ENCODE measurements at regions not wholly inside any gene's neighbourhood (a gene's known extent, or its start where the extent isn't known, plus 50 kb on each side); places are given as distances from the start of the nearest gene placed in this dataset.
"Not testable (repeated sequence)": the region's sequence is repeated elsewhere in the genome, so short reads cannot be mapped to it uniquely, and the experiment has no call there.

- H3K4me3 ChIP-seq, result no peak overlapping the region
- DNase-seq, result no peak
- intact Hi-C loops (cut with DNase I), result no loop called here
- no peaks in the 10 kb centered on the region for H3K36me3 ChIP-seq
- no peak overlapping the region for H3K27ac ChIP-seq
- no peaks in the 10 kb centered on the region for H3K27me3 ChIP-seq
- WGBS, 2 donors, result 8 to 45% methylated on average over 4 of the region's 4 CpGs
- H3K4me1 ChIP-seq, result no peaks in the 10 kb centered on the region
- peaks cover 0 to 2% (median 0%) of the 10 kb centered on the region in 4 donors for H3K9me3 ChIP-seq
- TF ChIP-seq CTCF (IDR thresholded peaks at IDR 0.05) (no peak), POLR2AphosphoS5 (IDR thresholded peaks at IDR 0.05) (no peak), POLR2A (IDR thresholded peaks at IDR 0.05) (no peak), EP300 (IDR thresholded peaks at IDR 0.05) (no peak)
Observed at GRCh38 chr21:19048098-19048672, 644.6 kb upstream of the TMPRSS15 start.

GRCh38 chr21:19049567-19049966 lies 646.0 kb upstream of the TMPRSS15 start:
- DNase-seq, result no peak
- Histone ChIP-seq H3K36me3 (no peaks in the 10 kb centered on the region), H3K27me3 (no peaks in the 10 kb centered on the region), H3K4me3 (no peak overlapping the region), H3K4me1 (no peaks in the 10 kb centered on the region), H3K9me3 (no peaks in the 10 kb centered on the region), H3K27ac (no peak overlapping the region)
- intact Hi-C loops (cut with DNase I), result no loop called here
- WGBS, 2 donors, result 34 to 55% methylated on average over 4 of the region's 4 CpGs
- no peak for TF ChIP-seq CTCF (IDR thresholded peaks at IDR 0.05)
- TF ChIP-seq EP300 (IDR thresholded peaks at IDR 0.05), result no peak
- TF ChIP-seq POLR2AphosphoS5 (IDR thresholded peaks at IDR 0.05), result no peak
- TF ChIP-seq POLR2A (IDR thresholded peaks at IDR 0.05), result no peak

GRCh38 chr21:19065164-19065563 lies 661.6 kb upstream of the TMPRSS15 start:
- no peaks in the 10 kb centered on the region for H3K9me3 ChIP-seq
- H3K27ac ChIP-seq, result no peak overlapping the region
- no peaks in the 10 kb centered on the region for H3K36me3 ChIP-seq
- H3K27me3 ChIP-seq, result no peaks in the 10 kb centered on the region
- DNase-seq, result no peak
- 80 to 82% methylated on average over 8 of the region's 8 CpGs for WGBS, 2 donors
- peaks cover 0 to 10% (median 5%) of the 10 kb centered on the region in 4 donors for H3K4me1 ChIP-seq
- intact Hi-C loops (cut with DNase I), result no loop called here
- TF ChIP-seq POLR2A (IDR thresholded peaks at IDR 0.05) (no peak), POLR2AphosphoS5 (IDR thresholded peaks at IDR 0.05) (no peak), EP300 (IDR thresholded peaks at IDR 0.05) (no peak), CTCF (IDR thresholded peaks at IDR 0.05) (no peak)
- no peak overlapping the region for H3K4me3 ChIP-seq

GRCh38 chr21:19076031-19076430 lies 672.4 kb upstream of the TMPRSS15 start:
- 83 to 86% methylated on average over 1 of the region's 1 CpG for WGBS, 2 donors
- no peak overlapping the region for H3K4me3 ChIP-seq
- H3K27ac ChIP-seq, result no peak overlapping the region
- no peak for DNase-seq
- H3K27me3 ChIP-seq, result no peaks in the 10 kb centered on the region
- H3K4me1 ChIP-seq, result no peaks in the 10 kb centered on the region
- intact Hi-C loops (cut with DNase I), result no loop called here
- TF ChIP-seq CTCF (IDR thresholded peaks at IDR 0.05), result no peak
- no peak for TF ChIP-seq EP300 (IDR thresholded peaks at IDR 0.05)
- TF ChIP-seq POLR2A (IDR thresholded peaks at IDR 0.05), result no peak
- TF ChIP-seq POLR2AphosphoS5 (IDR thresholded peaks at IDR 0.05), result no peak
- peaks cover 0 to 11% (median 1%) of the 10 kb centered on the region in 4 donors for H3K9me3 ChIP-seq
- H3K36me3 ChIP-seq, result no peaks in the 10 kb centered on the region

- H3K36me3 ChIP-seq, result no peaks in the 10 kb centered on the region
- H3K9me3 ChIP-seq, result peaks cover 0 to 3% (median 0%) of the 10 kb centered on the region in 4 donors
- TF ChIP-seq CTCF (IDR thresholded peaks at IDR 0.05) (no peak), POLR2A (IDR thresholded peaks at IDR 0.05) (no peak), EP300 (IDR thresholded peaks at IDR 0.05) (no peak), POLR2AphosphoS5 (IDR thresholded peaks at IDR 0.05) (no peak)
- intact Hi-C loops (cut with DNase I), result no loop called here
- H3K27ac ChIP-seq, result no peak overlapping the region
- H3K27me3 ChIP-seq, result no peaks in the 10 kb centered on the region
- 89% methylated on average over 2 of the region's 2 CpGs for WGBS, 2 donors
- DNase-seq, result no peak
- no peaks in the 10 kb centered on the region for H3K4me1 ChIP-seq
- H3K4me3 ChIP-seq, result no peak overlapping the region
Observed at GRCh38 chr21:19109694-19110093, 706.1 kb upstream of the TMPRSS15 start.

- H3K27ac ChIP-seq; H3K27me3 ChIP-seq; H3K9me3 ChIP-seq; H3K4me3 ChIP-seq; DNase-seq; H3K4me1 ChIP-seq; intact Hi-C loops (cut with DNase I); H3K36me3 ChIP-seq: not testable (repeated sequence)
- WGBS, 2 donors, result 83 to 85% methylated on average over 4 of the region's 4 CpGs
Observed at GRCh38 chr21:19119259-19119658, 715.7 kb upstream of the TMPRSS15 start.
